K562 (cell line): ENCODE measurements at regions not wholly inside any gene's neighbourhood (a gene's known extent, or its start where the extent isn't known, plus 50 kb on each side); places are given as distances from the start of the nearest gene placed in this dataset.

ENCODE experiments used
- ATAC-seq: fragments of 200-7000 bp; cut with Tn5 transposase; 3 replicates; pipeline ENCODE4 v1.9.1; 2020; ENCODE audit warnings: moderate library complexity
- BruUV-seq: library from RNA; stranded (reverse); fragments of 400-500 nt; replicated peaks from 2 replicates; lab custom pipeline; 2021; lab: Mats Ljungman, UMichigan
- CTCF ChIA-PET: fragments of 300-600 bp; formaldehyde crosslinking; extraction: SDS; loops from one replicate; lab custom pipeline; 2021; ENCODE audit warnings: low intra/inter-chr PET ratio; lab: Yijun Ruan, JAX
- POLR2A ChIA-PET: fragments of 300-600, 350-650 bp; sonication (Branson Sonifier 250); formaldehyde crosslinking; extraction: SDS; loops from one replicate; lab custom pipeline; 2021; ENCODE audit warnings: antibody characterized with exemption, inconsistent platforms; lab: Yijun Ruan, JAX
- DNase-seq, 4 experiments: peaks; one replicate each; pipeline versions ENCODE4 v3.0.0 to v3.0.0-alpha.2; 2011 to 2018; ENCODE audit warnings: low spot score in 3 of 4, mixed read lengths in 3 of 4; ENCODE audit errors: extremely low read depth in 1 of 4
- FAIRE-seq: peaks from 2 replicates; lab custom pipeline; 2011; peaks lifted over from hg19 to GRCh38; lab: Jason Lieb, UNC
- H2AFZ ChIP-seq: 2 replicates; pipeline ENCODE4 v1.6.0; 2011; ENCODE audit warnings: low read depth, low read length, control low read depth, inconsistent platforms
- H3K27ac ChIP-seq: fragments of 200-600 bp; 3 replicates; pipeline ENCODE4 v1.8.0; 2011; ENCODE audit warnings: low read depth, mild to moderate bottlenecking, control low read depth, inconsistent platforms, low read length, moderate library complexity, mixed read lengths; ENCODE audit errors: extremely low read depth
- H3K27me3 ChIP-seq, 2 experiments: fragments of 300-600 bp in 1 of 2; 2 replicates in 1 of 2; 3 replicates in 1 of 2; pipeline versions ENCODE4 v1.6.0 to v1.8.0; 2011; ENCODE audit warnings: inconsistent platforms in 2 of 2, low read length in 2 of 2, mild to moderate bottlenecking in 1 of 2, mixed read lengths in 1 of 2, moderate library complexity in 1 of 2; ENCODE audit not compliant: control insufficient read depth in 2 of 2, insufficient read depth in 2 of 2
- H3K36me3 ChIP-seq: fragments of 300-600 bp; 3 replicates; pipeline ENCODE4 v1.8.0; 2011; ENCODE audit warnings: mild to moderate bottlenecking, low read length, inconsistent platforms; ENCODE audit not compliant: control insufficient read depth, insufficient read depth
- H3K4me1 ChIP-seq, 2 experiments: fragments of 200-600 bp in 1 of 2; replicated peaks in 1 of 2; 2 replicates in 1 of 2; 3 replicates in 1 of 2; pipeline versions ENCODE4 v1.5.1 to v1.8.0; 2011; ENCODE audit warnings: inconsistent platforms in 2 of 2, low read length in 2 of 2, mild to moderate bottlenecking in 1 of 2, mixed read lengths in 1 of 2, moderate library complexity in 1 of 2; ENCODE audit not compliant: control insufficient read depth in 2 of 2, insufficient read depth in 2 of 2
- H3K4me2 ChIP-seq: 2 replicates; pipeline ENCODE4 v1.6.1; 2011; ENCODE audit warnings: low read length, control low read depth, inconsistent platforms, mixed read lengths; ENCODE audit not compliant: insufficient read depth
- H3K4me3 ChIP-seq: fragments of 200-600 bp; sonication (generic), shearing (Covaris generic); 2 replicates; pipeline ENCODE4 v1.5.1; 2016; ENCODE audit warnings: control low read depth, inconsistent platforms
- H3K79me2 ChIP-seq: fragments of 200-600 bp; 3 replicates; pipeline ENCODE4 v1.8.0; 2011; ENCODE audit warnings: low read length, inconsistent platforms; ENCODE audit not compliant: control insufficient read depth, insufficient read depth
- H3K9ac ChIP-seq, 2 experiments: 2 replicates each; pipeline versions ENCODE4 v1.6.0 to v1.6.1; 2011; ENCODE audit warnings: low read depth in 2 of 2, low read length in 2 of 2, control low read depth in 1 of 2, inconsistent platforms in 1 of 2, mild to moderate bottlenecking in 1 of 2, mixed read lengths in 1 of 2; ENCODE audit not compliant: insufficient read depth in 1 of 2
- H3K9me1 ChIP-seq: one replicate; pipeline ENCODE4 v1.6.0; 2011; ENCODE audit warnings: inconsistent platforms, mild to moderate bottlenecking, low read length, moderate library complexity; ENCODE audit not compliant: control insufficient read depth, insufficient read depth
- H3K9me3 ChIP-seq: replicated peaks from 2 replicates; pipeline ENCODE4 v1.5.1; 2011; ENCODE audit warnings: low read depth, low read length, inconsistent platforms; ENCODE audit not compliant: control insufficient read depth, insufficient read depth
- H4K20me1 ChIP-seq: replicated peaks from 2 replicates; pipeline ENCODE4 v1.6.1; 2011; ENCODE audit warnings: low read length, inconsistent platforms, mixed read lengths; ENCODE audit not compliant: control insufficient read depth, insufficient read depth
- BCL6 ChIP-seq: fragments of 250-450 bp; sonication (Bioruptor Pico); IDR thresholded peaks from 2 replicates; pipeline ENCODE4 v1.4.0; 2020
- FOSL1 ChIP-seq: fragments of 200-800 bp; sonication (Bioruptor generic); conservative IDR thresholded peaks from 2 replicates; pipeline ENCODE4 v1.6.1; 2016; ENCODE audit warnings: missing genetic modification characterization, missing compliant biosample characterization
- JUNB ChIP-seq: fragments of 450-650 bp; formaldehyde crosslinking; conservative IDR thresholded peaks from 2 replicates; pipeline ENCODE4 v1.4.0; 2020; ENCODE audit warnings: mild to moderate bottlenecking
- MTA3 ChIP-seq: fragments of 450-650 bp; formaldehyde crosslinking; IDR thresholded peaks from 2 replicates; pipeline ENCODE4 v1.6.1; 2017; ENCODE audit warnings: mild to moderate bottlenecking, borderline replicate concordance
- NEUROD1 ChIP-seq: fragments of 150-350 bp; IDR thresholded peaks from 2 replicates; pipeline ENCODE4 v1.6.1; 2014; ENCODE audit warnings: borderline replicate concordance, low read length, low read depth; ENCODE audit not compliant: partially characterized antibody
- POLR3A ChIP-seq: IDR thresholded peaks from 2 replicates; pipeline ENCODE4 v1.6.1; 2011; ENCODE audit warnings: borderline replicate concordance, mild to moderate bottlenecking, moderate library complexity; ENCODE audit not compliant: insufficient read length, insufficient read depth; ENCODE audit errors: extremely low read depth
- ZBTB17 ChIP-seq: fragments of 450-650 bp; formaldehyde crosslinking; IDR thresholded peaks from 2 replicates; pipeline ENCODE4 v1.4.0; 2020; ENCODE audit warnings: mild to moderate bottlenecking
- ZNF184 ChIP-seq: sonication (generic); formaldehyde crosslinking; IDR thresholded peaks from 2 replicates; pipeline ENCODE4 v1.5.0; 2020; ENCODE audit warnings: missing genetic modification reagents
- WGBS: fragments of 100-300 bp; shearing (Covaris generic); methylation state at CpG from one replicate; pipeline ENCODE4 v1.1.6; 2016; ENCODE audit warnings: low coverage, mixed read lengths; ENCODE audit not compliant: insufficient coverage; ENCODE audit errors: missing lambda C conversion rate; 5-methylcytosine and 5-hydroxymethylcytosine counted together
- in situ Hi-C: fragments of 300-500 bp; cut with MboI; formaldehyde crosslinking; loops from 4 replicates; pipeline ENCODE4 v1.15.0; 2018; ENCODE audit warnings: inconsistent platforms, mixed read lengths
- intact Hi-C: fragments of 100-400 bp; cut with micrococcal nuclease; formaldehyde crosslinking; loops from 2 replicates; pipeline ENCODE4 v1.14.2; 2022
- TF ChIP-seq, protein P1 (sequence below): fragments of 200-800 bp; sonication (Bioruptor generic); IDR thresholded peaks from 2 replicates; pipeline ENCODE4 v1.6.1; 2016; ENCODE audit warnings: missing genetic modification characterization, missing compliant biosample characterization
- TF ChIP-seq, protein P2 (sequence below): fragments of 250-450 bp; sonication (Bioruptor Pico); IDR thresholded peaks from 2 replicates; pipeline ENCODE4 v1.8.0; 2022; ENCODE audit warnings: moderate library complexity, mild to moderate bottlenecking, inconsistent platforms

DNA sequence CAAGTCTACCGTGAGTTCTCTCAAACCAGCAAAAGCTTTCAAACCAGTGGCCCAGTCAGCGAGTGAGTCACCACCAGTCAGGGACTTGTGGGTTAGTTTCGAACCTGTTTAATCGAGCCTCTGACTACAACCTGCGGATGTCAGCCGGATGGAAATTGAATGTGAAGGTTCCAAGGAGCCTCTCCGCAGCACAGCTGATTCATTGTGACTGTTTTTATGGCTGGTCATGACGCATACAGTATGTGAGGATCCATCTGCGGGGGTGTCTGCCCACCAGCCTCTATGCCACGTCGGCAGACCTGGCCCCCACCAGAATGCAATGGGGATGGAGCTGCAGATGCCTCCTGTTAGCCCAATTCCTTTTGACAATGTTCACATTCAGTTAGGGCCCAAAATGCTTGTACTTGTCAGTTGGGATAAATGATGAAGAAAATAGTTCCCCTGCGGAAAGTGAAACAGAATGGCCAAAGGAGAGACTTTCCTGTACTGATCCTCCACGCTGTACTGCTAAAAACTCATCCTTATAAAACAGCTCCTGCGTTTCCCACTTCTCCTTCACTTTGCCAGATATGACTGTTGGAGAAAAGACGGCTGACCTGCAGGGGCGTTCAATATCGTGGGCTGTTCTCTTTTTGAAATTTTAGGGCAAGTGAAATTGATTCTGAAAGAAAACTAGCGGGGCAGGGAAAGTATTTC is 206.6 kb downstream of the TFAP2B start:
- H3K27me3 ChIP-seq = no peaks in the 10 kb centered on the region
- H4K20me1 ChIP-seq = no peaks in the 10 kb centered on the region
- in situ Hi-C loops (no loop called here), intact Hi-C loops (no loop called here)
- peak overlapping the region; percentile 44 to 71; a peak in 3 of 4 replicates for H3K9ac ChIP-seq
- peak; percentile 92 for FAIRE-seq
- ChIA-PET POLR2A (interaction anchor here (0.5 to 2.7 kb wide), 6 partner anchors 8 to 73 kb away, joined by 3 to 10 read pairs (median 4); no protein-coding TSS in a partner anchor), CTCF (no interaction called here)
- no peaks in the 10 kb centered on the region for H3K9me3 ChIP-seq
- no peaks in the 10 kb centered on the region for H3K36me3 ChIP-seq
- H3K4me1 ChIP-seq = peaks cover 5 to 13% of the 10 kb centered on the region in 2 experiments; a peak in 4 of 5 replicates
- H3K4me2 ChIP-seq = peak overlapping the region; percentile 75
- no peaks in the 10 kb centered on the region for H3K9me1 ChIP-seq
- ATAC-seq = peak; percentile 83
- peak; percentile 54 to 85 (median 66) for DNase-seq
- H3K4me3 ChIP-seq = 0 out of 2 replicates have a peak overlapping the region, but pooled peaks have one; percentile 1
- 21% methylated on average over 18 of the region's 18 CpGs for WGBS
- H3K27ac ChIP-seq = peak overlapping the region; percentile 69
- no TSS peak for BruUV-seq
- peak overlapping the region; percentile 92 for H2AFZ ChIP-seq
- no peaks in the 10 kb centered on the region for H3K79me2 ChIP-seq
- TF ChIP-seq BCL6 (CRISPR knock-in tag) (no peak), MTA3 (peak; percentile 69; the same call in 1 of the 2 replicates), FOSL1 (peak; percentile 96), NEUROD1 (peak; percentile 43), JUNB (CRISPR knock-in tag) (no peak), ZBTB17 (CRISPR knock-in tag) (0 out of 2 replicates have a peak, but pooled peaks have one; percentile 21), POLR3A (no peak), ZNF184 (no peak)
- TF ChIP-seq, protein P1, sequence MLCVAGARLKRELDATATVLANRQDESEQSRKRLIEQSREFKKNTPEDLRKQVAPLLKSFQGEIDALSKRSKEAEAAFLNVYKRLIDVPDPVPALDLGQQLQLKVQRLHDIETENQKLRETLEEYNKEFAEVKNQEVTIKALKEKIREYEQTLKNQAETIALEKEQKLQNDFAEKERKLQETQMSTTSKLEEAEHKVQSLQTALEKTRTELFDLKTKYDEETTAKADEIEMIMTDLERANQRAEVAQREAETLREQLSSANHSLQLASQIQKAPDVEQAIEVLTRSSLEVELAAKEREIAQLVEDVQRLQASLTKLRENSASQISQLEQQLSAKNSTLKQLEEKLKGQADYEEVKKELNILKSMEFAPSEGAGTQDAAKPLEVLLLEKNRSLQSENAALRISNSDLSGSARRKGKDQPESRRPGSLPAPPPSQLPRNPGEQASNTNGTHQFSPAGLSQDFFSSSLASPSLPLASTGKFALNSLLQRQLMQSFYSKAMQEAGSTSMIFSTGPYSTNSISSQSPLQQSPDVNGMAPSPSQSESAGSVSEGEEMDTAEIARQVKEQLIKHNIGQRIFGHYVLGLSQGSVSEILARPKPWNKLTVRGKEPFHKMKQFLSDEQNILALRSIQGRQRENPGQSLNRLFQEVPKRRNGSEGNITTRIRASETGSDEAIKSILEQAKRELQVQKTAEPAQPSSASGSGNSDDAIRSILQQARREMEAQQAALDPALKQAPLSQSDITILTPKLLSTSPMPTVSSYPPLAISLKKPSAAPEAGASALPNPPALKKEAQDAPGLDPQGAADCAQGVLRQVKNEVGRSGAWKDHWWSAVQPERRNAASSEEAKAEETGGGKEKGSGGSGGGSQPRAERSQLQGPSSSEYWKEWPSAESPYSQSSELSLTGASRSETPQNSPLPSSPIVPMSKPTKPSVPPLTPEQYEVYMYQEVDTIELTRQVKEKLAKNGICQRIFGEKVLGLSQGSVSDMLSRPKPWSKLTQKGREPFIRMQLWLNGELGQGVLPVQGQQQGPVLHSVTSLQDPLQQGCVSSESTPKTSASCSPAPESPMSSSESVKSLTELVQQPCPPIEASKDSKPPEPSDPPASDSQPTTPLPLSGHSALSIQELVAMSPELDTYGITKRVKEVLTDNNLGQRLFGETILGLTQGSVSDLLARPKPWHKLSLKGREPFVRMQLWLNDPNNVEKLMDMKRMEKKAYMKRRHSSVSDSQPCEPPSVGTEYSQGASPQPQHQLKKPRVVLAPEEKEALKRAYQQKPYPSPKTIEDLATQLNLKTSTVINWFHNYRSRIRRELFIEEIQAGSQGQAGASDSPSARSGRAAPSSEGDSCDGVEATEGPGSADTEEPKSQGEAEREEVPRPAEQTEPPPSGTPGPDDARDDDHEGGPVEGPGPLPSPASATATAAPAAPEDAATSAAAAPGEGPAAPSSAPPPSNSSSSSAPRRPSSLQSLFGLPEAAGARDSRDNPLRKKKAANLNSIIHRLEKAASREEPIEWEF (CRISPR knock-in tag) = no peak
- TF ChIP-seq, protein P2, sequence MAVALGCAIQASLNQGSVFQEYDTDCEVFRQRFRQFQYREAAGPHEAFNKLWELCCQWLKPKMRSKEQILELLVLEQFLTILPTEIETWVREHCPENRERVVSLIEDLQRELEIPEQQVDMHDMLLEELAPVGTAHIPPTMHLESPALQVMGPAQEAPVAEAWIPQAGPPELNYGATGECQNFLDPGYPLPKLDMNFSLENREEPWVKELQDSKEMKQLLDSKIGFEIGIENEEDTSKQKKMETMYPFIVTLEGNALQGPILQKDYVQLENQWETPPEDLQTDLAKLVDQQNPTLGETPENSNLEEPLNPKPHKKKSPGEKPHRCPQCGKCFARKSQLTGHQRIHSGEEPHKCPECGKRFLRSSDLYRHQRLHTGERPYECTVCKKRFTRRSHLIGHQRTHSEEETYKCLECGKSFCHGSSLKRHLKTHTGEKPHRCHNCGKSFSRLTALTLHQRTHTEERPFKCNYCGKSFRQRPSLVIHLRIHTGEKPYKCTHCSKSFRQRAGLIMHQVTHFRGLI (CRISPR knock-in tag) = no peak
